DND-41 (cell line): ENCODE measurements at regions not wholly inside any gene's neighbourhood (a gene's known extent, or its start where the extent isn't known, plus 50 kb on each side); places are given as distances from the start of the nearest gene placed in this dataset.

ENCODE experiments used
- EZH2 ChIP-seq: IDR thresholded peaks from 3 replicates; pipeline ENCODE4 v1.6.1; 2012; ENCODE audit warnings: borderline replicate concordance, low read depth, mild to moderate bottlenecking, moderate library complexity, low read length, inconsistent platforms; ENCODE audit not compliant: severe bottlenecking
- TF ChIP-seq, protein P1 (sequence below): IDR thresholded peaks from 2 replicates; pipeline ENCODE4 v1.5.1; 2012; ENCODE audit warnings: borderline replicate concordance, low read length, moderate library complexity, mild to moderate bottlenecking; ENCODE audit not compliant: poor library complexity, severe bottlenecking; ENCODE audit errors: extremely low read depth

DNA sequence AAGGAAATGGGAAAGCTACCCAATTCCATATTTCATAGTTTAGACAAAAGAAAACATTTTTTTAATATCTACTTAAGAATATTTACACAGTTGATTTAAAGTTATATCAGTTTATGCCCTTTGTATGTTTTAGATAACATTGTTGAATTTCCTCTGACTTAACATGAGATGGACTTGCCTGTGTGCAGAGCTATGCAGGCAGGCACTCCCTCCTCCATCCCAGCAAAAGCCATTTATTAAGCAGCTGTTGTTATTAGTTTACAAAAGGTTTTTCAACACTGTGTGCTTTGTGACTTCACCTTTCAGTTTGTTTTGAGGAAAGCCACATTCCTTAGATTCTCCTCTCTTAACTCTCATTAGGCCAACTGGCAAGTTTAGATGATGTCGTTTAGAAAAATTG is 337.5 kb upstream of the PDE3A start:
- TF ChIP-seq, protein P1, sequence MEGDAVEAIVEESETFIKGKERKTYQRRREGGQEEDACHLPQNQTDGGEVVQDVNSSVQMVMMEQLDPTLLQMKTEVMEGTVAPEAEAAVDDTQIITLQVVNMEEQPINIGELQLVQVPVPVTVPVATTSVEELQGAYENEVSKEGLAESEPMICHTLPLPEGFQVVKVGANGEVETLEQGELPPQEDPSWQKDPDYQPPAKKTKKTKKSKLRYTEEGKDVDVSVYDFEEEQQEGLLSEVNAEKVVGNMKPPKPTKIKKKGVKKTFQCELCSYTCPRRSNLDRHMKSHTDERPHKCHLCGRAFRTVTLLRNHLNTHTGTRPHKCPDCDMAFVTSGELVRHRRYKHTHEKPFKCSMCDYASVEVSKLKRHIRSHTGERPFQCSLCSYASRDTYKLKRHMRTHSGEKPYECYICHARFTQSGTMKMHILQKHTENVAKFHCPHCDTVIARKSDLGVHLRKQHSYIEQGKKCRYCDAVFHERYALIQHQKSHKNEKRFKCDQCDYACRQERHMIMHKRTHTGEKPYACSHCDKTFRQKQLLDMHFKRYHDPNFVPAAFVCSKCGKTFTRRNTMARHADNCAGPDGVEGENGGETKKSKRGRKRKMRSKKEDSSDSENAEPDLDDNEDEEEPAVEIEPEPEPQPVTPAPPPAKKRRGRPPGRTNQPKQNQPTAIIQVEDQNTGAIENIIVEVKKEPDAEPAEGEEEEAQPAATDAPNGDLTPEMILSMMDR = no peak
- no peak for TF ChIP-seq EZH2
